Lung (tissue), 11 donors: ENCODE measurements at regions not wholly inside any gene's neighbourhood (a gene's known extent, or its start where the extent isn't known, plus 50 kb on each side); places are given as distances from the start of the nearest gene placed in this dataset.

ENCODE experiments used
- ATAC-seq: fragments of 200-7000 bp; cut with Tn5 transposase; one replicate; pipeline ENCODE4 v1.9.1; 2020; ENCODE audit warnings: moderate number of reproducible peaks; ENCODE audit not compliant: insufficient read depth, low FRiP score
- DNase-seq, 3 donors: peaks; one replicate each; pipeline ENCODE4 v3.0.0-alpha.2; 2013 to 2017
- H3K27ac ChIP-seq, 2 donors: one replicate each; pipeline ENCODE4 v1.5.1; 2013; ENCODE audit warnings: mild to moderate bottlenecking in 2 of 2, moderate library complexity in 2 of 2, control low read depth in 1 of 2, inconsistent platforms in 1 of 2, low read depth in 1 of 2, low read length in 1 of 2
- H3K27me3 ChIP-seq, 3 donors: one replicate each; pipeline ENCODE4 v1.5.1; 2013; ENCODE audit warnings: low read length in 2 of 3; ENCODE audit not compliant: control insufficient read depth in 3 of 3, insufficient read depth in 3 of 3
- H3K36me3 ChIP-seq, 4 donors: one replicate each; pipeline ENCODE4 v1.5.1; 2013; ENCODE audit warnings: low read length in 4 of 4, mild to moderate bottlenecking in 1 of 4, moderate library complexity in 1 of 4; ENCODE audit not compliant: control insufficient read depth in 4 of 4, insufficient read depth in 4 of 4
- H3K4me1 ChIP-seq, 5 donors: one replicate each; pipeline ENCODE4 v1.5.1; 2013; ENCODE audit warnings: low read length in 5 of 5, mild to moderate bottlenecking in 2 of 5, moderate library complexity in 1 of 5; ENCODE audit not compliant: control insufficient read depth in 5 of 5, insufficient read depth in 5 of 5
- H3K4me3 ChIP-seq: one replicate; pipeline ENCODE4 v1.5.1; 2013; ENCODE audit warnings: mild to moderate bottlenecking, control low read depth, moderate library complexity
- H3K9ac ChIP-seq, 2 donors: one replicate each; pipeline ENCODE4 v1.5.1; 2013; ENCODE audit warnings: low read length in 2 of 2, control low read depth in 1 of 2; ENCODE audit not compliant: insufficient read depth in 1 of 2
- H3K9me3 ChIP-seq, 4 donors: one replicate each; pipeline ENCODE4 v1.5.1; 2013; ENCODE audit warnings: low read length in 3 of 4, mild to moderate bottlenecking in 1 of 4, moderate library complexity in 1 of 4; ENCODE audit not compliant: control insufficient read depth in 4 of 4, insufficient read depth in 3 of 4
- CTCF ChIP-seq: IDR thresholded peaks from 2 replicates; pipeline ENCODE4 v1.5.1; 2012; ENCODE audit warnings: mild to moderate bottlenecking; ENCODE audit errors: control extremely low read depth, extremely low read depth
- WGBS, 2 donors: extraction: QIAGEN DNeasy Blood & Tissue Kit; methylation state at CpG; one replicate each; pipeline ENCODE4 v1.1.7; 2013; 5-methylcytosine and 5-hydroxymethylcytosine counted together
- donor health status: control.
- donor health status: control.
- donor health status: Bipolar disorder and iron deficiency.
- donor health status: healthy.
- donor health status: DM: yes; HTN: yes; CAD: no.

GRCh38 chr18:40464032-40464431, 1491.0 kb upstream of the PIK3C3 start:
- Histone ChIP-seq H3K4me1 (peaks cover 0 to 5% (median 0%) of the 10 kb centered on the region in 5 donors), H3K27ac (no peak overlapping the region), H3K27me3 (no peaks in the 10 kb centered on the region), H3K9ac (no peak overlapping the region), H3K4me3 (no peak overlapping the region), H3K36me3 (no peaks in the 10 kb centered on the region), H3K9me3 (no peaks in the 10 kb centered on the region)
- 64 to 88% methylated on average over 1 of the region's 1 CpG for WGBS, 2 donors
- DNase-seq = no peak
- TF ChIP-seq CTCF = no peak
- no peak for ATAC-seq

GRCh38 chr18:40453903-40454302, 1501.1 kb upstream of the PIK3C3 start:
- DNase-seq (no peak), ATAC-seq (no peak)
- no peak overlapping the region for H3K27ac ChIP-seq
- H3K9me3 ChIP-seq = no peaks in the 10 kb centered on the region
- no peaks in the 10 kb centered on the region for H3K4me1 ChIP-seq
- no peak overlapping the region for H3K9ac ChIP-seq
- 92 to 93% methylated on average over 5 of the region's 5 CpGs for WGBS, 2 donors
- H3K36me3 ChIP-seq = no peaks in the 10 kb centered on the region
- TF ChIP-seq CTCF = no peak
- no peak overlapping the region for H3K4me3 ChIP-seq
- H3K27me3 ChIP-seq = no peaks in the 10 kb centered on the region

GRCh38 chr18:40452599-40452998, 1502.4 kb upstream of the PIK3C3 start:
- H3K27ac ChIP-seq = no peak overlapping the region
- no peaks in the 10 kb centered on the region for H3K27me3 ChIP-seq
- 88 to 92% methylated on average over 2 of the region's 2 CpGs for WGBS, 2 donors
- no peak overlapping the region for H3K4me3 ChIP-seq
- no peak for DNase-seq
- no peak overlapping the region for H3K9ac ChIP-seq
- no peak for TF ChIP-seq CTCF
- no peak for ATAC-seq
- no peaks in the 10 kb centered on the region for H3K36me3 ChIP-seq
- no peaks in the 10 kb centered on the region for H3K9me3 ChIP-seq
- H3K4me1 ChIP-seq = no peaks in the 10 kb centered on the region

GRCh38 chr18:40450751-40451150, 1504.3 kb upstream of the PIK3C3 start:
- no peaks in the 10 kb centered on the region for H3K27me3 ChIP-seq
- TF ChIP-seq CTCF = no peak
- no peak overlapping the region for H3K27ac ChIP-seq
- H3K9me3 ChIP-seq = no peaks in the 10 kb centered on the region
- DNase-seq = no peak
- no peaks in the 10 kb centered on the region for H3K4me1 ChIP-seq
- H3K9ac ChIP-seq = no peak overlapping the region
- no peak overlapping the region for H3K4me3 ChIP-seq
- no peaks in the 10 kb centered on the region for H3K36me3 ChIP-seq
- ATAC-seq = no peak
